ENCODE measurements at regions not wholly inside any gene's neighbourhood (a gene's known extent, or its start where the extent isn't known, plus 50 kb on each side); places are given as distances from the start of the nearest gene placed in this dataset.

GRCh38 chr15:62968699-62969098, 73.8 kb upstream of the TPM1 start:
- no peak for TF ChIP-seq CTCF (IDR thresholded peaks at IDR 0.05)
- no peaks in the 10 kb centered on the region for H3K36me3 Mint-ChIP-seq (ENCODE audit: low read depth)

GRCh38 chr15:62969442-62970089, 73.0 kb upstream of the TPM1 start:
- no peak for TF ChIP-seq CTCF (IDR thresholded peaks at IDR 0.05)
- no peak overlapping the region for H3K27ac Mint-ChIP-seq (ENCODE audit: unreplicated experiment)
- H3K4me3 Mint-ChIP-seq (ENCODE audit: unreplicated experiment), result no peak overlapping the region
- peaks cover 24% of the 10 kb centered on the region for H3K4me1 Mint-ChIP-seq (ENCODE audit: low read depth)
- DNase-seq (ENCODE audit: low spot score), result no peak
- H3K36me3 Mint-ChIP-seq (ENCODE audit: low read depth), result no peaks in the 10 kb centered on the region
- H3K9me3 Mint-ChIP-seq (ENCODE audit: low read depth), result no peaks in the 10 kb centered on the region
- no peaks in the 10 kb centered on the region for H3K27me3 Mint-ChIP-seq (ENCODE audit: low read depth)

More at GRCh38 chr15:62968699-62969098, 73.8 kb upstream of the TPM1 start:
- H3K4me1 Mint-ChIP-seq (ENCODE audit: low read depth), result peaks cover 24% of the 10 kb centered on the region
- no peak for DNase-seq (ENCODE audit: low spot score)
- peak overlapping the region; percentile 22 for H3K27ac Mint-ChIP-seq (ENCODE audit: unreplicated experiment)
- no peaks in the 10 kb centered on the region for H3K9me3 Mint-ChIP-seq (ENCODE audit: low read depth)
- no peaks in the 10 kb centered on the region for H3K27me3 Mint-ChIP-seq (ENCODE audit: low read depth)
- H3K4me3 Mint-ChIP-seq (ENCODE audit: unreplicated experiment), result no peak overlapping the region

DNA sequence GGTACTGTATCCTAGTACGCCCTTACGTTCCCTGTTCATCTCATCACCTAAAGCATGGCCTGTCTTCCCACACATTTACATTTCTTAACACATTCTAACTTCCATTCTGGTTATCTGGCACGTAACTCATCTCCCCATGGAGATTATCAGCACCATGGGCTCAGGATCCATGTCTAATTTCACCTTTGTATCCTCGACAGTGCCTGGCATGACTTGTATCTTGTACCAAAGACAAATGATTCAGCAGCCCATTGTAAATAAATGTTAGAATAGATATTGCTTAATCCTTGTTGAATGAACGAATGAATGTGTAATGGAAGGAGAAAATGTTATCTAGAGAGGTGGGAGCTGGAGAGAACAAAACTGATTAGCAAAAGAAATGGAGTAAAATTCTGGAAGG, 69.7 kb upstream of the TPM1 start:
- H3K4me1 Mint-ChIP-seq (ENCODE audit: low read depth), result peaks cover 39% of the 10 kb centered on the region
- H3K9me3 Mint-ChIP-seq (ENCODE audit: low read depth), result no peaks in the 10 kb centered on the region
- no peaks in the 10 kb centered on the region for H3K27me3 Mint-ChIP-seq (ENCODE audit: low read depth)
- H3K36me3 Mint-ChIP-seq (ENCODE audit: low read depth), result no peaks in the 10 kb centered on the region
- no peak for TF ChIP-seq CTCF (IDR thresholded peaks at IDR 0.05)
- DNase-seq (ENCODE audit: low spot score), result no peak
- no peak overlapping the region for H3K27ac Mint-ChIP-seq (ENCODE audit: unreplicated experiment)
- H3K4me3 Mint-ChIP-seq (ENCODE audit: unreplicated experiment), result no peak overlapping the region

- Mint-ChIP-seq H3K27me3 (ENCODE audit: low read depth) (no peaks in the 10 kb centered on the region), H3K4me1 (ENCODE audit: low read depth) (peaks cover 49% of the 10 kb centered on the region), H3K4me3 (ENCODE audit: unreplicated experiment) (no peak overlapping the region), H3K36me3 (ENCODE audit: low read depth) (no peaks in the 10 kb centered on the region), H3K27ac (ENCODE audit: unreplicated experiment) (peak overlapping the region; percentile 72), H3K9me3 (ENCODE audit: low read depth) (no peaks in the 10 kb centered on the region)
- no peak for TF ChIP-seq CTCF (IDR thresholded peaks at IDR 0.05)
- no peak for DNase-seq (ENCODE audit: low spot score)
Observed at GRCh38 chr15:62975515-62975914, 67.0 kb upstream of the TPM1 start.

- no peaks in the 10 kb centered on the region for H3K27me3 Mint-ChIP-seq (ENCODE audit: low read depth)
- DNase-seq (ENCODE audit: low spot score), result no peak
- TF ChIP-seq CTCF (IDR thresholded peaks at IDR 0.05), result no peak
- peak overlapping the region; percentile 94 for H3K27ac Mint-ChIP-seq (ENCODE audit: unreplicated experiment)
- H3K4me3 Mint-ChIP-seq (ENCODE audit: unreplicated experiment), result peak overlapping the region; percentile 28
- H3K4me1 Mint-ChIP-seq (ENCODE audit: low read depth), result peaks cover 49% of the 10 kb centered on the region
- no peaks in the 10 kb centered on the region for H3K9me3 Mint-ChIP-seq (ENCODE audit: low read depth)
- H3K36me3 Mint-ChIP-seq (ENCODE audit: low read depth), result no peaks in the 10 kb centered on the region
Observed at GRCh38 chr15:62976301-62976881, 66.2 kb upstream of the TPM1 start.

All from chondrocyte (in vitro differentiated cells).